IPS-18a (cell line): ENCODE measurements at regions not wholly inside any gene's neighbourhood (a gene's known extent, or its start where the extent isn't known, plus 50 kb on each side); places are given as distances from the start of the nearest gene placed in this dataset.

Experiments used
- H3K27ac ChIP-seq: one replicate; pipeline ENCODE4 v1.5.1; 2013; ENCODE audit warnings: low read length
- H3K27me3 ChIP-seq: one replicate; pipeline ENCODE4 v1.6.1; 2013; ENCODE audit warnings: mild to moderate bottlenecking, low read length; ENCODE audit not compliant: control insufficient read depth, insufficient read depth
- H3K36me3 ChIP-seq: one replicate; pipeline ENCODE4 v1.6.1; 2013; ENCODE audit warnings: low read depth, low read length; ENCODE audit not compliant: control insufficient read depth
- H3K4me1 ChIP-seq: one replicate; pipeline ENCODE4 v1.6.1; 2013; ENCODE audit warnings: low read depth, low read length; ENCODE audit not compliant: control insufficient read depth
- H3K4me3 ChIP-seq: one replicate; pipeline ENCODE4 v1.5.1; 2013; ENCODE audit warnings: low read length
- H3K9ac ChIP-seq: one replicate; pipeline ENCODE4 v1.6.1; 2013; ENCODE audit warnings: mild to moderate bottlenecking, low read length, moderate library complexity
- H3K9me3 ChIP-seq: one replicate; pipeline ENCODE4 v1.6.1; 2013; ENCODE audit warnings: low read depth, low read length; ENCODE audit not compliant: control insufficient read depth

DNA sequence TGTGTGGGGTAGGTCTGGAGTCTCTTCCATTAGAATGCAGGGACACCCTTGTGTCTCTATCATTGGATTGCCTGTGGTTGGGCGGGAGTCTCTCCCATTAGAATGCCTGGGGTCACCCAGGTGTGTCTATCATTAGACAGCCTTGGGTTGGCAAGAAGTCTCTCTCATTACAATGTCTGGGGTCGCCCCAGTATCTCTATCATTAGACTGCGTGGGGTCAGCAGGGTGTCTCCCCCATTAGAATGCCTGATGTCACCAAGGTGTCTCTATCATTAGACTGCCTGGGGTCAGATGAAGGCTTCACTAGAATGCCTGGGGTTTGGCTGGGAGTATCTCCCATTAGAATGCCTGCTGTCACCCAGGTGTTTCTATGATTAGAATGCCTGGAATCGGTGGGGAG is 1539.0 kb downstream of the UQCRFS1 start:
- Histone ChIP-seq H3K4me3 (no peak overlapping the region), H3K4me1 (no peaks in the 10 kb centered on the region), H3K27me3 (no peaks in the 10 kb centered on the region), H3K27ac (no peak overlapping the region), H3K9ac (no peak overlapping the region), H3K36me3 (no peaks in the 10 kb centered on the region), H3K9me3 (peaks cover 85% of the 10 kb centered on the region)

- Histone ChIP-seq H3K4me1 (no peaks in the 10 kb centered on the region), H3K27me3 (no peaks in the 10 kb centered on the region), H3K36me3 (no peaks in the 10 kb centered on the region), H3K4me3 (no peak overlapping the region), H3K9me3 (peaks cover 91% of the 10 kb centered on the region), H3K9ac (no peak overlapping the region), H3K27ac (no peak overlapping the region)
Measured at GRCh38 chr19:27672309-27673047, 1540.5 kb downstream of the UQCRFS1 start.

- H3K36me3 ChIP-seq: no peaks in the 10 kb centered on the region
- H3K9ac ChIP-seq: no peak overlapping the region
- peaks cover 92% of the 10 kb centered on the region for H3K9me3 ChIP-seq
- H3K4me3 ChIP-seq: no peak overlapping the region
- no peak overlapping the region for H3K27ac ChIP-seq
- H3K4me1 ChIP-seq: no peaks in the 10 kb centered on the region
- no peaks in the 10 kb centered on the region for H3K27me3 ChIP-seq
Measured at GRCh38 chr19:27671876-27672275, 1541.1 kb downstream of the UQCRFS1 start.

DNA sequence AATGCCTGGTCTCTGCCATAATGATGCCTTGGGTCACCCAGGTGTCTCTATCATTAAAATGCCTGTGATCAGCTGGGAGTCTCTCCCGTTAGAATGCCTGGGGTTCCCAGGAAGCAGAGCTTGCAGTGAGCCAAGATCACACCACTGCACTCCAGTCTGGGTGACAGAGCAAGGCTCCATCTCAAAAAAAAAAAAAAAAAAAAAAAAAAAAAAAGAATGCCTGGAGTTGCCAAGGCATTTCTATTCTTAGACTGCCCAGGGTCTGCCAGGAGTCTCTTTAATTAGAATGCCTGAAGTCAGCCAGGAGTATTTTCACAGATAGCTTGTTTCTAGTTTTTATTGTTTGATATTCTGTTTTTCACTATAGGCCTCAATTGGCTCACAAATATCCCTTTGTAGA is 1552.5 kb downstream of the UQCRFS1 start:
- H3K4me3 ChIP-seq: no peak overlapping the region
- H3K9me3 ChIP-seq: peaks cover 92% of the 10 kb centered on the region

GRCh38 chr19:27657271-27658051 is 1555.5 kb downstream of the UQCRFS1 start:
- H3K4me1 ChIP-seq: no peaks in the 10 kb centered on the region
- H3K4me3 ChIP-seq: no peak overlapping the region
- H3K9ac ChIP-seq: no peak overlapping the region
- no peaks in the 10 kb centered on the region for H3K27me3 ChIP-seq
- no peaks in the 10 kb centered on the region for H3K36me3 ChIP-seq
- no peak overlapping the region for H3K27ac ChIP-seq
- H3K9me3 ChIP-seq: peaks cover 86% of the 10 kb centered on the region

More for the DNA sequence above, 1552.5 kb downstream of the UQCRFS1 start:
- H3K27ac ChIP-seq: no peak overlapping the region
- no peaks in the 10 kb centered on the region for H3K36me3 ChIP-seq
- no peak overlapping the region for H3K9ac ChIP-seq
- no peaks in the 10 kb centered on the region for H3K27me3 ChIP-seq
- no peaks in the 10 kb centered on the region for H3K4me1 ChIP-seq

GRCh38 chr19:27654266-27654990 is 1558.5 kb downstream of the UQCRFS1 start:
- H3K4me1 ChIP-seq: no peaks in the 10 kb centered on the region
- no peaks in the 10 kb centered on the region for H3K27me3 ChIP-seq
- no peak overlapping the region for H3K4me3 ChIP-seq
- H3K9me3 ChIP-seq: peaks cover 87% of the 10 kb centered on the region
- no peaks in the 10 kb centered on the region for H3K36me3 ChIP-seq
- no peak overlapping the region for H3K9ac ChIP-seq
- no peak overlapping the region for H3K27ac ChIP-seq

DNA sequence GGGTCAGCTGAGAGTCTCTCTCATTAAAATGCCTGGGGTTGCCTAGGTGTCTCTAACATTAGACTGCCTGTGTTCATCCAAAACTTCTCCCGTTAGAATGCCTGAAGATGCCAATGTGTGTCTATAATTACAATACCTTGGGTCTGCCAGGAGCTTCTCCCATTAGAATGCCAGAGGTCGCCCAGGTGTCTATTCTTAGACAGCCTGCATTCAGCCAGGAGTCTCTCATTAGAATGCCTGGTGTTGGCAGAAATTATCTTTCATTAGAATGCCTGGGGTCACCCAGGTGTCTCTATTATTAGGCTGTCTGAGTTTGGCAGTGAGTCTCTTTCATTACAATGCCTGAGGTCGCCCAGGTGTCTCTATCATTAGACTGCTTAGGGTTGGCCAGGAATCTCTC is 1560.2 kb downstream of the UQCRFS1 start:
- Histone ChIP-seq H3K27ac (no peak overlapping the region), H3K9me3 (peaks cover 89% of the 10 kb centered on the region)

DNA sequence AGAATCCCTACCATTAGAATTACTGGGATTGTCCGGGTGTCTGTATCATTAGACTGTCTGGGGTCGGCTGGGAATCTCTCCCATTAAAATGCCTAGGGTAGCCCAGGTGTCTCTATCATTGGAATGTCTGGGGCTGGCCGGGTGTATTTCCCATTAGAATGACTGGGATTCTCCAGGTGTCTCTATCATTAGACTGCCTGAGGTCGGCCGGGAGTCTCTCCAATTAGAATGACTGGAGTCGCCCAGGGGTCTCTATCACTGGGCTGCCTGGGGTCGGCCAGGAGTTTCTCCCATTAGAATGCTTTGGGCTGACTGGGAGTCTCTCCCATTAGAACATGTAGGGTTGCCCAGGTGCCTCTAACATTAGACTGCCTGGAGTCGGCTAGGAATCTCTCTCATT is 1560.7 kb downstream of the UQCRFS1 start:
- Histone ChIP-seq H3K9ac (no peak overlapping the region), H3K4me1 (no peaks in the 10 kb centered on the region), H3K36me3 (no peaks in the 10 kb centered on the region), H3K9me3 (peaks cover 89% of the 10 kb centered on the region), H3K27me3 (no peaks in the 10 kb centered on the region), H3K4me3 (no peak overlapping the region), H3K27ac (no peak overlapping the region)

More for the DNA sequence above, 1560.2 kb downstream of the UQCRFS1 start:
- no peak overlapping the region for H3K4me3 ChIP-seq
- no peaks in the 10 kb centered on the region for H3K27me3 ChIP-seq
- no peak overlapping the region for H3K9ac ChIP-seq
- no peaks in the 10 kb centered on the region for H3K4me1 ChIP-seq
- no peaks in the 10 kb centered on the region for H3K36me3 ChIP-seq

DNA sequence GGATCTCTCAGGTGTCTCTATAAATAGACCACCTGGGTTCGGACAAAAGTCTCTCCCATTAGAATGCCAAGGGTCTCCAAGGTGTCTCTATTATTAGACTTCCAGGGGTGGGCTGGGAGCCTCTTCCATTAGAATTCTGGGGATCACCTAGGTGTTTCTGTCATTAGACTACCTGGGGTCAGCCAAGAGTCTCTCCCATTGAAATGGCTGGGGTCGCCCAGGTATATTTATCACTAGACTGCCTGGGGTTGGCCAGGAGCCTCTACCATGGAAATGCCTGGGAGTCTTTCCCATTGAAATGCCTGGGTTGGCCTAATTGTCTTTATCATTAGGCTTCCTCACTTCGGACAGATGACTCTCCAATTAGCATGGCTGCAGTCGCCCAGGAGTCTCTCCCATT is 1565.5 kb downstream of the UQCRFS1 start:
- peaks cover 61% of the 10 kb centered on the region for H3K9me3 ChIP-seq
- no peaks in the 10 kb centered on the region for H3K27me3 ChIP-seq
- no peaks in the 10 kb centered on the region for H3K4me1 ChIP-seq
- no peak overlapping the region for H3K4me3 ChIP-seq
- H3K9ac ChIP-seq: no peak overlapping the region
- H3K27ac ChIP-seq: no peak overlapping the region
- no peaks in the 10 kb centered on the region for H3K36me3 ChIP-seq

DNA sequence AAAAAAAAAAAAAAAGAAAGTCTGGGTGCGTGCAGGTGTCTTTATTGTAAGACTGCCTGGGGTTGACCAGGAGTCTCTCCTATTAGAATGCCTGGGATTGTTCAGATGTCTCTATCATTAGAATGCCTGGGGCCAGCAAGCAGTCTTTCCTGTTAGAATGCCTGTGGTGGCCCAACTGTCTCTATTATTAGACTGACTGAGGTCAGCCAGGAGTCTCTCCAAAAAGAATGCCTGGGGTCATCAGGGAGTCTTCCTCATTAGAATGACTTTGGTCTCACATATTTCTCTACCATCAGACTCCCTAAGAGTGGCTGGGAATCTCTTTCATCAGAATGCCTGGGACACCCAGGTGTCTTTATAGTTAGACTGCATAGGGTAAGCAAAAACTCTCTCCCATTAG is 1577.5 kb downstream of the UQCRFS1 start:
- no peaks in the 10 kb centered on the region for H3K4me1 ChIP-seq
- H3K27me3 ChIP-seq: no peaks in the 10 kb centered on the region
- no peaks in the 10 kb centered on the region for H3K36me3 ChIP-seq
- H3K9ac ChIP-seq: no peak overlapping the region
- no peak overlapping the region for H3K4me3 ChIP-seq
- H3K9me3 ChIP-seq: peaks cover 66% of the 10 kb centered on the region
- no peak overlapping the region for H3K27ac ChIP-seq

- Histone ChIP-seq H3K27me3 (no peaks in the 10 kb centered on the region), H3K27ac (no peak overlapping the region)
Measured at GRCh38 chr19:27618006-27618405, 1594.9 kb downstream of the UQCRFS1 start.

More at GRCh38 chr19:27618006-27618405, 1594.9 kb downstream of the UQCRFS1 start:
- Histone ChIP-seq H3K4me3 (no peak overlapping the region), H3K9ac (no peak overlapping the region), H3K36me3 (no peaks in the 10 kb centered on the region), H3K9me3 (peaks cover 88% of the 10 kb centered on the region), H3K4me1 (no peaks in the 10 kb centered on the region)
